ENCODE measurements at regions not wholly inside any gene's neighbourhood (a gene's known extent, or its start where the extent isn't known, plus 50 kb on each side); places are given as distances from the start of the nearest gene placed in this dataset.

GRCh38 chr4:174152717-174153466 is 130.6 kb downstream of the FBXO8 start:
- peak overlapping the region; percentile 96 for H2AFZ ChIP-seq (ENCODE audit: low read length, unreplicated experiment)

GRCh38 chr4:174147863-174148262 is 135.6 kb downstream of the FBXO8 start:
- Histone ChIP-seq H3K4me1 (ENCODE audit: control insufficient read depth, insufficient read depth, low read length, unreplicated experiment) (peaks cover 9% of the 10 kb centered on the region), H3K79me2 (ENCODE audit: control insufficient read depth, insufficient read depth, low read length, unreplicated experiment) (no peaks in the 10 kb centered on the region), H3K4me3 (ENCODE audit: low read depth, low read length) (no peak overlapping the region), H3K27ac (ENCODE audit: low read depth, low read length) (no peak overlapping the region), H2AFZ (ENCODE audit: low read length, unreplicated experiment) (no peak overlapping the region), H3K27me3 (ENCODE audit: insufficient read depth, low read length) (no peaks in the 10 kb centered on the region), H3K36me3 (ENCODE audit: insufficient read depth, low read length) (no peaks in the 10 kb centered on the region)

More at GRCh38 chr4:174152717-174153466, 130.6 kb downstream of the FBXO8 start:
- H3K4me1 ChIP-seq (ENCODE audit: control insufficient read depth, insufficient read depth, low read length, unreplicated experiment): peaks cover 33% of the 10 kb centered on the region
- H3K27ac ChIP-seq (ENCODE audit: low read depth, low read length): peak overlapping the region; percentile 20
- H3K79me2 ChIP-seq (ENCODE audit: control insufficient read depth, insufficient read depth, low read length, unreplicated experiment): no peaks in the 10 kb centered on the region
- no peaks in the 10 kb centered on the region for H3K36me3 ChIP-seq (ENCODE audit: insufficient read depth, low read length)
- H3K4me3 ChIP-seq (ENCODE audit: low read depth, low read length): peak overlapping the region; percentile 32; the same call in 1 of the 2 replicates
- H3K27me3 ChIP-seq (ENCODE audit: insufficient read depth, low read length): no peaks in the 10 kb centered on the region

DNA sequence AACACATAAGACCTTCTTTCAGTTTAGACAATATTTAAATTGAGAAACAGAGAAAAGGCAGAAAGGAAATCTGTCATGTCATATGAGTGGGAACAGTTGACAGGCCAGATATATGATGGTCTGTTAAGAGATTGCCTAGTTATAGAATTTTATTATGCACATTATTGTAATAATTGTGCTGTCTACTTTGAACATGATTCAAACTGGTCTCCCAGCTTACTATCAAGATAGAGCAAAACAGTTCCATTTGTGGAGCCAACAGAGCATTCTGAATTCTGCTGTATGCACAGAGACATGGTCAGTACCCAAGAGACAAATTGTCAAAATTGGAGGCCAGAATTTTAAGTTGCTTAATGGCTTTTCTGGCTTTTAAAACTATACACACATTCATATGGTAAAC is 139.4 kb downstream of the FBXO8 start:
- no peak overlapping the region for H3K27ac ChIP-seq (ENCODE audit: low read depth, low read length)
- H3K4me3 ChIP-seq (ENCODE audit: low read depth, low read length): no peak overlapping the region
- no peaks in the 10 kb centered on the region for H3K27me3 ChIP-seq (ENCODE audit: insufficient read depth, low read length)
- H3K79me2 ChIP-seq (ENCODE audit: control insufficient read depth, insufficient read depth, low read length, unreplicated experiment): no peaks in the 10 kb centered on the region
- H3K36me3 ChIP-seq (ENCODE audit: insufficient read depth, low read length): no peaks in the 10 kb centered on the region
- H2AFZ ChIP-seq (ENCODE audit: low read length, unreplicated experiment): no peak overlapping the region
- H3K4me1 ChIP-seq (ENCODE audit: control insufficient read depth, insufficient read depth, low read length, unreplicated experiment): no peaks in the 10 kb centered on the region

- no peaks in the 10 kb centered on the region for H3K36me3 ChIP-seq (ENCODE audit: insufficient read depth, low read length)
- H3K27ac ChIP-seq (ENCODE audit: low read depth, low read length): no peak overlapping the region
- no peaks in the 10 kb centered on the region for H3K4me1 ChIP-seq (ENCODE audit: control insufficient read depth, insufficient read depth, low read length, unreplicated experiment)
- no peaks in the 10 kb centered on the region for H3K27me3 ChIP-seq (ENCODE audit: insufficient read depth, low read length)
- H2AFZ ChIP-seq (ENCODE audit: low read length, unreplicated experiment): no peak overlapping the region
- no peaks in the 10 kb centered on the region for H3K79me2 ChIP-seq (ENCODE audit: control insufficient read depth, insufficient read depth, low read length, unreplicated experiment)
- no peak overlapping the region for H3K4me3 ChIP-seq (ENCODE audit: low read depth, low read length)
These were observed 141.6 kb downstream of the FBXO8 start for GRCh38 chr4:174141876-174142275.

- H2AFZ ChIP-seq (ENCODE audit: low read length, unreplicated experiment): no peak overlapping the region
- no peaks in the 10 kb centered on the region for H3K27me3 ChIP-seq (ENCODE audit: insufficient read depth, low read length)
- no peaks in the 10 kb centered on the region for H3K79me2 ChIP-seq (ENCODE audit: control insufficient read depth, insufficient read depth, low read length, unreplicated experiment)
- H3K4me1 ChIP-seq (ENCODE audit: control insufficient read depth, insufficient read depth, low read length, unreplicated experiment): peaks cover 18% of the 10 kb centered on the region
- no peak overlapping the region for H3K27ac ChIP-seq (ENCODE audit: low read depth, low read length)
- no peak overlapping the region for H3K4me3 ChIP-seq (ENCODE audit: low read depth, low read length)
- no peaks in the 10 kb centered on the region for H3K36me3 ChIP-seq (ENCODE audit: insufficient read depth, low read length)
These were observed 144.9 kb downstream of the FBXO8 start for GRCh38 chr4:174138616-174139015.

DNA sequence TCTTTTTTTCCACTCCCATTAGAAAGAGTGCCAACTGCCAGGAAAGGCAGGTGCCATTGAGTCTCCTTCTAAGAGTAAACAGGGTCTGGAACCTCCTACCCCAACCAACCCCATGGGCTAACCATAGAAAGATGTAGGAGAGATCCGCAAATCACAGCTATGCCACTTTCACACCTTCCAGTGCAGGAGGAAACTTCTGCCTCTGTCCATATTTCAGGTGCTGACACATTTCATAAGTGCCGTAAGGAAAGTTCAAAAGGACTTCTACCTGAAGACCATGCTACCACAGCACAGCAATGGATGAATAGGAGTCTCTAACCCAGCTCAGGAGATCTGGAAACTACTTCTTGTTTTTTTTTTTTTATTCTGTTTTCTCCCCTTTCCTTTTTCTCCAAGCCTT is 145.8 kb downstream of the FBXO8 start:
- Histone ChIP-seq H3K27me3 (ENCODE audit: insufficient read depth, low read length) (no peaks in the 10 kb centered on the region), H3K4me1 (ENCODE audit: control insufficient read depth, insufficient read depth, low read length, unreplicated experiment) (peaks cover 18% of the 10 kb centered on the region), H3K27ac (ENCODE audit: low read depth, low read length) (no peak overlapping the region), H2AFZ (ENCODE audit: low read length, unreplicated experiment) (no peak overlapping the region), H3K79me2 (ENCODE audit: control insufficient read depth, insufficient read depth, low read length, unreplicated experiment) (no peaks in the 10 kb centered on the region), H3K4me3 (ENCODE audit: low read depth, low read length) (no peak overlapping the region), H3K36me3 (ENCODE audit: insufficient read depth, low read length) (no peaks in the 10 kb centered on the region)

DNA sequence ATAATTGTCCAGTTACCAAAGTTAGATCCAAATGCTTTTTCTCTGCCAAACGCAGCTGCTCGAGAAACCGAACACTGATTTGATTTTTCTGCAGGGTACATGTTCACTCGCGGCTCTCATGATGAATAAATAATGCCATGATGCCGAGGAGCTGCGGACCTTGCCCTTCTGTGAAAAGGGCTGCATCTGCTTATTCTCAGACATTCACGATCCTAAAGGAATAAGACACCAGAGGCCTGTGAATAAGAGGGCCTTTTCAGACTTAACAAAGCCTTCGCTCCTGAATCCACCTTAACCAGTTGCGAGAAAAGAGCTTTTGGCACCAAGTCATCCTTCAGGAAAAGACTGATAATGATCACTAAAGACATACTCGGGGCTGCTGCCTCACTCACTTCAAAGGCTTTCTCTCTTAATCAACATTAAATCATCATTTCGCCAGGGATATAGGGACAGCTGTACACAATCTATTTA is 147.5 kb downstream of the FBXO8 start:
- peak overlapping the region; percentile 95 for H2AFZ ChIP-seq (ENCODE audit: low read length, unreplicated experiment)

DNA sequence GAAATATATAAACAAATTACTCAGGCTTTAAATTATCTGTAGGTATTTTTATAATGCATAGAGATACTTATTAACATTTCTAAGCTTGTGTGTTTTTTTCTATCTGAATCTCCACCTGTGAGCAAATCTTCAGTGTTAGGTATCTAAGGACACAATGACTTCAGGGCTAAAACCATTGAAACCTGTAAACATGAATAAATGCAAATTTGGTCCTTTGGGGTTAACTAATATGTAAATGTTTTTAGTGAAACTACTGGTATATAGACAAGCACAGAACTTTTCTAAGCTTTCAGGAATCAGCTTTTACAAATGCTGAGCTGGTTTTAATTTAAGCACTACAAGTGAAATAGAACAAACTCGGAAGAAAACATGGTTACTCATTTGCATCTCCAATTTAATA is 147.9 kb downstream of the FBXO8 start:
- Histone ChIP-seq H3K36me3 (ENCODE audit: insufficient read depth, low read length) (no peaks in the 10 kb centered on the region), H3K79me2 (ENCODE audit: control insufficient read depth, insufficient read depth, low read length, unreplicated experiment) (no peaks in the 10 kb centered on the region), H3K4me3 (ENCODE audit: low read depth, low read length) (peak overlapping the region; percentile 73), H3K27ac (ENCODE audit: low read depth, low read length) (no peak overlapping the region), H3K27me3 (ENCODE audit: insufficient read depth, low read length) (no peaks in the 10 kb centered on the region), H2AFZ (ENCODE audit: low read length, unreplicated experiment) (peak overlapping the region; percentile 95), H3K4me1 (ENCODE audit: control insufficient read depth, insufficient read depth, low read length, unreplicated experiment) (peaks cover 18% of the 10 kb centered on the region)

More for the DNA sequence above, 147.5 kb downstream of the FBXO8 start:
- H3K4me1 ChIP-seq (ENCODE audit: control insufficient read depth, insufficient read depth, low read length, unreplicated experiment): peaks cover 18% of the 10 kb centered on the region
- H3K27me3 ChIP-seq (ENCODE audit: insufficient read depth, low read length): no peaks in the 10 kb centered on the region
- H3K79me2 ChIP-seq (ENCODE audit: control insufficient read depth, insufficient read depth, low read length, unreplicated experiment): no peaks in the 10 kb centered on the region
- peak overlapping the region; percentile 73 for H3K4me3 ChIP-seq (ENCODE audit: low read depth, low read length)
- H3K36me3 ChIP-seq (ENCODE audit: insufficient read depth, low read length): no peaks in the 10 kb centered on the region
- H3K27ac ChIP-seq (ENCODE audit: low read depth, low read length): no peak overlapping the region

GRCh38 chr4:174134361-174134760 is 149.1 kb downstream of the FBXO8 start:
- peak overlapping the region; percentile 73 for H3K4me3 ChIP-seq (ENCODE audit: low read depth, low read length)
- H3K4me1 ChIP-seq (ENCODE audit: control insufficient read depth, insufficient read depth, low read length, unreplicated experiment): peaks cover 18% of the 10 kb centered on the region
- H3K36me3 ChIP-seq (ENCODE audit: insufficient read depth, low read length): no peaks in the 10 kb centered on the region
- H2AFZ ChIP-seq (ENCODE audit: low read length, unreplicated experiment): peak overlapping the region; percentile 95
- no peaks in the 10 kb centered on the region for H3K79me2 ChIP-seq (ENCODE audit: control insufficient read depth, insufficient read depth, low read length, unreplicated experiment)
- H3K27ac ChIP-seq (ENCODE audit: low read depth, low read length): no peak overlapping the region
- H3K27me3 ChIP-seq (ENCODE audit: insufficient read depth, low read length): no peaks in the 10 kb centered on the region

DNA sequence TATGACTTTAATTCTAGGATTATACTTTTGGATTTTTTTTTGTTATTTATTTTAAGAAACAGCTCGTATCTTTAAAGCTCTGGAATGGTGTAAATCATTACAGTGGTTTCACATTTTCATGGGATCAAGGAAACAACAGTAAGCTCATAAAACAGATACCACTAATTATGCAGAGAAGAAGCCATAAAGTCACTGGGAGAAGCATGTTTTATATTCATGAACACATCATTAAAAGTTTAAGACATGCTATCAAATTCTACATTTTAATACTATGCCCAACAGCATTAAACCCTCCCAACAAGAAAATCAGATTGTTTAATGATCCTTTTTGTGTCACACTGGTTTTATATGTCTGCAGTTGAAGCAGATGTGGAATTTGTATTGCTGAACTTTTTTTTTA is 149.9 kb downstream of the FBXO8 start:
- peak overlapping the region; percentile 51 for H2AFZ ChIP-seq (ENCODE audit: low read length, unreplicated experiment)
- H3K4me1 ChIP-seq (ENCODE audit: control insufficient read depth, insufficient read depth, low read length, unreplicated experiment): peaks cover 18% of the 10 kb centered on the region
- H3K36me3 ChIP-seq (ENCODE audit: insufficient read depth, low read length): no peaks in the 10 kb centered on the region
- no peak overlapping the region for H3K27ac ChIP-seq (ENCODE audit: low read depth, low read length)
- no peaks in the 10 kb centered on the region for H3K79me2 ChIP-seq (ENCODE audit: control insufficient read depth, insufficient read depth, low read length, unreplicated experiment)
- no peak overlapping the region for H3K4me3 ChIP-seq (ENCODE audit: low read depth, low read length)
- H3K27me3 ChIP-seq (ENCODE audit: insufficient read depth, low read length): no peaks in the 10 kb centered on the region

GRCh38 chr4:174131901-174132300 is 151.6 kb downstream of the FBXO8 start:
- no peaks in the 10 kb centered on the region for H3K79me2 ChIP-seq (ENCODE audit: control insufficient read depth, insufficient read depth, low read length, unreplicated experiment)

More at GRCh38 chr4:174131901-174132300, 151.6 kb downstream of the FBXO8 start:
- Histone ChIP-seq H3K4me3 (ENCODE audit: low read depth, low read length) (no peak overlapping the region), H3K36me3 (ENCODE audit: insufficient read depth, low read length) (no peaks in the 10 kb centered on the region), H2AFZ (ENCODE audit: low read length, unreplicated experiment) (no peak overlapping the region), H3K27ac (ENCODE audit: low read depth, low read length) (no peak overlapping the region), H3K4me1 (ENCODE audit: control insufficient read depth, insufficient read depth, low read length, unreplicated experiment) (peaks cover 18% of the 10 kb centered on the region), H3K27me3 (ENCODE audit: insufficient read depth, low read length) (no peaks in the 10 kb centered on the region)

Measured in ACC112 (cell line).